ENCODE measurements at regions not wholly inside any gene's neighbourhood (a gene's known extent, or its start where the extent isn't known, plus 50 kb on each side); places are given as distances from the start of the nearest gene placed in this dataset.

- TF ChIP-seq POLR2A (IDR thresholded peaks at IDR 0.05; ENCODE audit: low read depth, low read length) (no peak), CTCF (IDR thresholded peaks at IDR 0.05 in 2 of 3, conservative IDR thresholded peaks at IDR 0.05 in 1 of 3; ENCODE audit: control insufficient read depth in 2 of 3, extremely low read depth in 1 of 3, insufficient read depth in 1 of 3, low read depth in 3 of 3, low read length in 3 of 3) (no peak), MYC (IDR thresholded peaks at IDR 0.05; ENCODE audit: insufficient read depth, insufficient read length, insufficient replicate concordance, low read length, severe bottlenecking) (no peak), POLR2AphosphoS2 (IDR thresholded peaks at IDR 0.05; ENCODE audit: low read depth, low read length) (no peak), NFYA (IDR thresholded peaks at IDR 0.05; ENCODE audit: borderline replicate concordance, low read depth, low read length) (no peak), EP300 (IDR thresholded peaks at IDR 0.05; ENCODE audit: borderline replicate concordance in 1 of 2, control insufficient read depth in 1 of 2, low read depth in 2 of 2, low read length in 2 of 2) (no peak), CREM (IDR thresholded peaks at IDR 0.05; ENCODE audit: low read depth) (no peak), JUND (IDR thresholded peaks at IDR 0.05; ENCODE audit: low read depth, low read length) (no peak), KDM1A (IDR thresholded peaks at IDR 0.05; ENCODE audit: borderline replicate concordance) (no peak), ZSCAN29 (IDR thresholded peaks at IDR 0.05) (no peak), E2F4 (IDR thresholded peaks at IDR 0.05; ENCODE audit: low read depth, low read length) (no peak), NBN (IDR thresholded peaks at IDR 0.05) (no peak), RFX5 (IDR thresholded peaks at IDR 0.05; ENCODE audit: low read depth, low read length) (no peak), EZH2 (IDR thresholded peaks at IDR 0.05; ENCODE audit: borderline replicate concordance, control insufficient read depth, low read depth, low read length) (no peak)
These were observed 923.6 kb upstream of the TENM3 start for GRCh38 chr4:181319629-181320028.

Data from GM12878 (cell line).